Calu3 (cell line): ENCODE measurements at regions not wholly inside any gene's neighbourhood (a gene's known extent, or its start where the extent isn't known, plus 50 kb on each side); places are given as distances from the start of the nearest gene placed in this dataset.

ENCODE experiments used
- BruUV-seq: library from RNA; stranded (reverse); fragments of 400-500 nt; replicated peaks from 2 replicates; lab custom pipeline; 2021; lab: Mats Ljungman, UMichigan
- CTCF ChIA-PET: fragments of 300-600 bp; sonication (Branson Sonifier 250); formaldehyde crosslinking; loops from one replicate; lab custom pipeline; 2022; ENCODE audit warnings: antibody characterized with exemption; lab: Charles Lee
- DNase-seq: peaks from one replicate; pipeline ENCODE4 v3.0.0; 2022
- H3K27ac Mint-ChIP-seq: one replicate; pipeline ENCODE4 v1.8.0; 2022; ENCODE audit warnings: mixed read lengths; ENCODE audit not compliant: unreplicated experiment
- H3K27me3 Mint-ChIP-seq: one replicate; pipeline ENCODE4 v1.8.0; 2022; ENCODE audit warnings: mixed read lengths; ENCODE audit not compliant: unreplicated experiment
- H3K36me3 Mint-ChIP-seq: one replicate; pipeline ENCODE4 v1.8.0; 2022; ENCODE audit warnings: mild to moderate bottlenecking, moderate library complexity, mixed read lengths; ENCODE audit not compliant: insufficient read depth, unreplicated experiment
- H3K4me1 Mint-ChIP-seq: one replicate; pipeline ENCODE4 v1.8.0; 2022; ENCODE audit warnings: mild to moderate bottlenecking, low read depth, mixed read lengths; ENCODE audit not compliant: unreplicated experiment
- H3K4me3 Mint-ChIP-seq: one replicate; pipeline ENCODE4 v1.8.0; 2022; ENCODE audit warnings: mild to moderate bottlenecking, low read depth, moderate library complexity, mixed read lengths; ENCODE audit not compliant: unreplicated experiment
- H3K9me3 Mint-ChIP-seq: one replicate; pipeline ENCODE4 v1.8.0; 2022; ENCODE audit warnings: low read depth, mixed read lengths; ENCODE audit not compliant: unreplicated experiment
- intact Hi-C: fragments of 100-400 bp; cut with micrococcal nuclease; formaldehyde crosslinking; loops from one replicate; pipeline ENCODE4 v1.10.0; 2022; ENCODE audit not compliant: unreplicated experiment
- TF ChIP-seq, protein P1 (sequence below): fragments of 200-600 bp; IDR thresholded peaks from one replicate; pipeline ENCODE4 v1.8.0; 2022; ENCODE audit warnings: antibody characterized with exemption; ENCODE audit not compliant: unreplicated experiment

DNA sequence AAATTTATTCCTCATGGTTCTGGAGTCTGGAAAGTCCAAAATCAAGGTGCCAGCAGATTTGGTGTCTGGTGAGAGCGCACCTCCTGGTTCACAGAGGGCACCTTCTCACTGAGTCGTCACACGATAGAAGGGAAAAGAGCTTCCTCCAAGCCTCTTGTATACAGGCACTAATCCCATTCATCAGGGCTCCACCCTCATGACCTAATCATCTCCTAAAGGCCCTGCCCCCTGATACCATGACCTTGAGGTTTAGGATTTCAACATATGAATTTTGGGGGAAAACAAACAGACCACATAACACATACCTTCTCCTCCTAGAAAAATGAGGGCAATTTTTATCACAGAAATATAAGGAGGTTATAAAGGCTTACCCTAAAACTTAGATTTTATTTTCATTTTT is 88.0 kb upstream of the NFIA start:
- intact Hi-C loops, result no loop called here
- DNase-seq, result no peak
- no TSS peak for BruUV-seq
- Mint-ChIP-seq H3K4me3 (no peak overlapping the region), H3K9me3 (no peaks in the 10 kb centered on the region), H3K27me3 (no peaks in the 10 kb centered on the region), H3K4me1 (no peaks in the 10 kb centered on the region), H3K27ac (no peak overlapping the region), H3K36me3 (no peaks in the 10 kb centered on the region)
- CTCF ChIA-PET, result no interaction called here
- TF ChIP-seq, protein P1, sequence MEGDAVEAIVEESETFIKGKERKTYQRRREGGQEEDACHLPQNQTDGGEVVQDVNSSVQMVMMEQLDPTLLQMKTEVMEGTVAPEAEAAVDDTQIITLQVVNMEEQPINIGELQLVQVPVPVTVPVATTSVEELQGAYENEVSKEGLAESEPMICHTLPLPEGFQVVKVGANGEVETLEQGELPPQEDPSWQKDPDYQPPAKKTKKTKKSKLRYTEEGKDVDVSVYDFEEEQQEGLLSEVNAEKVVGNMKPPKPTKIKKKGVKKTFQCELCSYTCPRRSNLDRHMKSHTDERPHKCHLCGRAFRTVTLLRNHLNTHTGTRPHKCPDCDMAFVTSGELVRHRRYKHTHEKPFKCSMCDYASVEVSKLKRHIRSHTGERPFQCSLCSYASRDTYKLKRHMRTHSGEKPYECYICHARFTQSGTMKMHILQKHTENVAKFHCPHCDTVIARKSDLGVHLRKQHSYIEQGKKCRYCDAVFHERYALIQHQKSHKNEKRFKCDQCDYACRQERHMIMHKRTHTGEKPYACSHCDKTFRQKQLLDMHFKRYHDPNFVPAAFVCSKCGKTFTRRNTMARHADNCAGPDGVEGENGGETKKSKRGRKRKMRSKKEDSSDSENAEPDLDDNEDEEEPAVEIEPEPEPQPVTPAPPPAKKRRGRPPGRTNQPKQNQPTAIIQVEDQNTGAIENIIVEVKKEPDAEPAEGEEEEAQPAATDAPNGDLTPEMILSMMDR, result no peak

DNA sequence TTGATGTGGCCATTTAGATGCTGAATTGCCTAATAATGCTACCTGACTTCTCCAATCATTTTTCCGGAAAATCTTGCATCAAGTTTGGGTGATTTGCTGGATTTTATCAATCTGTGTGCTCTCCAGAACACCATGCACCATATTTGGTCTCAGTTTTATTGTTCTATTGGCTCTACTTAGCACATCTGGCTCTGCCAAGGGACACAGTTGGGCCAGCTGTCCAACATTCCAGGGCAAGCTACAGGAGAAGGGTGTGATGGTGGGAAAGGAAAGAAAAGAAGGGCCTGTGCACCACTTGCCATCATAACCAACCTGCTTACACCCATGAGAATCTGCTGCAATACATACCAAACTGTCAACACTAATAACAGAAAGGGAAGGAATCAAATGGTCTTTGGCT is 90.2 kb upstream of the NFIA start:
- H3K27me3 Mint-ChIP-seq, result no peaks in the 10 kb centered on the region
- DNase-seq, result no peak
- TF ChIP-seq, protein P1, result no peak
- CTCF ChIA-PET, result no interaction called here
- no peaks in the 10 kb centered on the region for H3K4me1 Mint-ChIP-seq
- no peaks in the 10 kb centered on the region for H3K36me3 Mint-ChIP-seq
- no peak overlapping the region for H3K27ac Mint-ChIP-seq
- H3K4me3 Mint-ChIP-seq, result no peak overlapping the region
- intact Hi-C loops, result no loop called here
- no TSS peak for BruUV-seq
- no peaks in the 10 kb centered on the region for H3K9me3 Mint-ChIP-seq

DNA sequence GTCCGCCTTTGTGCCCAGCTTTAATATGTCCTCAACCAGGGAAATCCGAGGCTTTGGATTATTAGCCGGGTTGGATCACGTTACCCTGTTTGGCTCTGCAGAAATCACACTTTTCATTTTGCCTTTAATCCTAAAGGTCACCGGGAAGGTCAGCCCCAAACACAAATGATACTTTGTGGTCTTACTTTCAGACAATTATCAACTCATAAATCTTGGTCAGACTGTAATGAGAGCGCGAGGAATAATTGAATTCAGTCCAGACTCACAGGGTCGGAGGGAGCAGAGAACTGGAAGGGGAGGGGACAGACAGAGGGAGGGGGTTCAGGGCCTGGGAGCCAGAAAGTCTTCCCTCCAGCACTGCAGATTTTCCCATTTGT is 91.7 kb upstream of the NFIA start:
- no peaks in the 10 kb centered on the region for H3K36me3 Mint-ChIP-seq
- CTCF ChIA-PET, result no interaction called here

DNA sequence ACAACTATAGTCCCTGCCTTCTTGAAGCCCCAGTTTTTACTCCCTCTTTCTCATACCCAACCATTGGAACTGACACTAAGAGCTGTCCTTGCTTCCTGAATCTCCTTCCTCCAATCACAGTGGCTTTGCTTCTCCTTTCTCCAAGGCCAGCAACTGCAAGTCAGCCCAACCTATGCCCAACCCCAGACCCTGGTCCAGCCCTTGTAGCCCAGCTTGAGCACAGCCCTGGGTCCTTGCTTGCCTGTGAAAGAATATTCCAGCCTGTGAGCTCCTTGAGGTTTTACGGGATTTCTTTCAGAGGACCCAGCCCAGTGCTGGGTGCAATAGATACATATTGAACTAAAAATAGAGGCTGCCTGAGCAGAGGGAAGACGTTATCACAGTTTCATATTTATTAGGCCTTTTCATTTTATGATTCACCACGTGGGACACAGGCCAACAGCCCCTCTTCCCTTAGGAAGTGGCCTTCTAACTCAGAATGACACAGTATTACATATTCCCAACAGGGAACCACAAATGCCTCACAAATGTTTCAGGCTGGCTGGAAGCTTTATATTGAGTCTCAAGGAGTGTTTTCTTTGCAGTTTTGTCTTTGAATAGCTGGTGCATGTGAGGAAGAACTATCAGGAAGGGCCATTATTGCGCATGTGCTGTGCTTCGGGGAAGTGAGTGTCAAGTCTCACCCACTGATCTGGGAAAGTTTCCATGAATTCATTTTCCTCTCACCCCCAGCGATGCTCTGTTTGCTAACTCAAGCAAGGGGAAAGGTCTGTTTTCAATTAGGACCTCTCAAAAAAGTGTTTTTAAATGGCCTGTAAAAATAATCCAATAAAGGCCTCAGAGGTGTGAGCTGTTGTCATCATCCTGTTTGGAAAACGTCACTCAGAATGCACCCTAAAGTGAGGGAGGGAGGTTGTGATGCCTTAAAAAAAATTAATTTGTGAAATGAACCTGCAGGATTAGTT is 92.3 kb upstream of the NFIA start:
- CTCF ChIA-PET, result no interaction called here
- Mint-ChIP-seq H3K36me3 (no peaks in the 10 kb centered on the region), H3K27ac (no peak overlapping the region), H3K27me3 (no peaks in the 10 kb centered on the region), H3K4me3 (no peak overlapping the region), H3K9me3 (no peaks in the 10 kb centered on the region), H3K4me1 (no peaks in the 10 kb centered on the region)
- intact Hi-C loops, result no loop called here
- no TSS peak for BruUV-seq
- TF ChIP-seq, protein P1, result no peak
- no peak for DNase-seq

More for the DNA sequence above, 91.7 kb upstream of the NFIA start:
- Mint-ChIP-seq H3K27ac (no peak overlapping the region), H3K4me3 (no peak overlapping the region), H3K4me1 (no peaks in the 10 kb centered on the region), H3K27me3 (no peaks in the 10 kb centered on the region), H3K9me3 (no peaks in the 10 kb centered on the region)
- TF ChIP-seq, protein P1, result no peak
- intact Hi-C loops, result no loop called here
- BruUV-seq, result no TSS peak
- DNase-seq, result no peak
